HG02970 (cell line): ENCODE measurements at regions not wholly inside any gene's neighbourhood (a gene's known extent, or its start where the extent isn't known, plus 50 kb on each side); places are given as distances from the start of the nearest gene placed in this dataset.
"Not testable (repeated sequence)": the region's sequence is repeated elsewhere in the genome, so short reads cannot be mapped to it uniquely, and the experiment has no call there.

ENCODE experiments used
- ATAC-seq: cut with Tn5 transposase; IDR thresholded peaks from one replicate; pipeline ENCODE4 v1.9.1; 2021; ENCODE audit warnings: mild to moderate bottlenecking, moderate library complexity, moderate number of reproducible peaks; ENCODE audit not compliant: unreplicated experiment, low FRiP score

GRCh38 chr10:131576341-131577177, 265.0 kb upstream of the TCERG1L start:
- no peak for ATAC-seq

- ATAC-seq: no peak
These were observed 265.6 kb upstream of the TCERG1L start for GRCh38 chr10:131577178-131577555.

DNA sequence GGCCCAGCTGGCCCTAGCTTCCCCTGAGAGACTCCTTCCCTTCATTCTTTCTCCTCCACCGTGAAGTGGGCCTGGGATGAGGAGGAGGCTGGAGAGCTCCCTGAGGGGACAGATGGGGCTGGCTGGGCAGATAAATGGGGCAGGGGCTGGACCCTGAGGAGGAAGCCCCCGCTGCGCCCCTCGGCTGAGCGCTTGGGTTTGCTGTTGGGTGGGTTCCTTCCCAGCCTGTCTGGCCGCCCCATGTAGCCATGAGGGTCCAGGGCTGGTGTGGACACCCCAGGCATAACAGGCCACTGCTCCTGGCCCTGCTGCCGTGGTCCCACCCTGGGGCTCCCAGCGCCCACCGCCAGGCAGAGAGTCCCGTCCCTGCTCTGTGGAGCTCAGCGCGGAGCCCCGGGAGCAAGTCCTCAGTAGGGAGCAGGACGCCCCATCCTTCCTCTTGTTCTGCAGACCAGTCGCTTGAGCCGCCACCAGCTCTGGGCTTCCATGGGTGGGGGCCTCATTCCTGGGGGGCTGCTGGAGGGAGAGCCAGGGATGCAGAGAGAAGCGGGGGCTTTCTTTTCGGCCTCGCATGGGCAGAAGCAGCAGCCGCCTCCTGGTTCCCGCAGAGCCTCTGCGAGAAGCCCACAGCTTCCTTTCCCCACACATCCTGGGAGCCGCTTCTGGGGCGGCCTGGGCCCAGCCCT, 266.4 kb upstream of the TCERG1L start:
- ATAC-seq: no peak

DNA sequence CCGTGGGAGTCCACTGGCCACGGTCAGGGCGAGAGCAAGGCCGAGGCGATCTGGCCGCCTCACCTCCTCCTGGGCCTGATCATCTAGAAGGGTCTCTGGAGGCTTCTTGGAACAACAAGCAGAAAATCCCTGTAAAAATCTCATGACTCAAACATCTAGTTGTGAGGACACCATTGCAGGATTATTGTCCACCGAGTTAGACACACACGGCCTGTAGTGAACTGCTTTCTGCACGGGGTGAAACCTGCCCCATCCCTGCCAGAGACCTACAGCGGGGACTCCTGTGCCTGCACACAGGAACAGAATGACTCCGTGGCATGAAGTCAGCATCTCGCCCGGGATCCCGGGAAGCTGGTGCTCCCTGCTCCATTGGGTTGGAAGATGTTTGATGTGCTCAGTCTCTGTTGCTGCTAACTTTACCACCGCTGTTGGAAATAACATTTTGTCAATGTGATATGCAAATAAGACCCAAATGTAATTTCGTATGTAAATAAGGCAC, 267.0 kb upstream of the TCERG1L start:
- no peak for ATAC-seq

GRCh38 chr10:131579251-131580071, 267.9 kb upstream of the TCERG1L start:
- no peak for ATAC-seq

- no peak for ATAC-seq
These were observed 268.6 kb upstream of the TCERG1L start for GRCh38 chr10:131580076-131580652.

DNA sequence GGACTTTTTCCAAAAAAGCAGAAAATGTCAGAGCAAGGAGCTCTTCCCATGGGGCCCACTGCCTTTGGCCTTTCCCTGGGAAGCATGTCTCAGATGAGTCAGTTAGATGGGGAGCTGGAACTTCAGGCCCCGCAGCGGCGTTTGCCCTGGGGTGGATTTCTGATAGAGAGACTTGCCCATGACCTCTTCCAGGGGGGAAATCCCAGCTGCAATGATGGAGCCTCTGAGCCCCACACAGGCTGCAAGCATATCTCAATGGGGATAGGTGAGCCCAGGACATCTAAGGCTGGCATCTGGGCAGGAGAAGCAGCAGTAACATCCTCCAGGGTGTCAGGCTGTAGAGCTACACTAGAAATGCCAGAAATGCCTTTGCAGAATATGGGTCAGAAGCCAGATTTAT, 269.2 kb upstream of the TCERG1L start:
- no peak for ATAC-seq

- not testable (repeated sequence) for ATAC-seq
These were observed 270.0 kb upstream of the TCERG1L start for GRCh38 chr10:131581547-131581946.

DNA sequence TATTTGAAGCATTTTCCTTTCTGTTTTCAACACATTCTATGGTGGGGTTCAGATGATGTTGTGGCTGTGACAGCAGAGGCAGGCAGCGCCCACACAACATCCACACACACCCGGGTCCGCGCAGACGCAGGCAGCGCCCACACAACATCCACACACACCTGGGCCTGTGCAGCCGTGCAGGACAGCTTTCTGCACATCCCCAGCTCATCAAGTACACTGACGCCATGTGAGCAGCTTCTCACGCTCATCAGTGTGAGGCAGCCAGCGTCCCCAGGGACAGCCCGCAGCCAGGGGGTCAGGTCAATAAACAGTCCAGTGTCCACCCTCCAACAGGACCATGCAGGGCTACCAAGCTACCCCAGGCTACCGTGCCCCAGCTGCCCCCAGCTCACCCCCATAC, 272.8 kb upstream of the TCERG1L start:
- no peak for ATAC-seq

GRCh38 chr10:131585761-131586160, 274.2 kb upstream of the TCERG1L start:
- no peak for ATAC-seq

- ATAC-seq: no peak
These were observed 275.4 kb upstream of the TCERG1L start for GRCh38 chr10:131586958-131587357.

- no peak for ATAC-seq
These were observed 276.6 kb upstream of the TCERG1L start for GRCh38 chr10:131587976-131588680.

DNA sequence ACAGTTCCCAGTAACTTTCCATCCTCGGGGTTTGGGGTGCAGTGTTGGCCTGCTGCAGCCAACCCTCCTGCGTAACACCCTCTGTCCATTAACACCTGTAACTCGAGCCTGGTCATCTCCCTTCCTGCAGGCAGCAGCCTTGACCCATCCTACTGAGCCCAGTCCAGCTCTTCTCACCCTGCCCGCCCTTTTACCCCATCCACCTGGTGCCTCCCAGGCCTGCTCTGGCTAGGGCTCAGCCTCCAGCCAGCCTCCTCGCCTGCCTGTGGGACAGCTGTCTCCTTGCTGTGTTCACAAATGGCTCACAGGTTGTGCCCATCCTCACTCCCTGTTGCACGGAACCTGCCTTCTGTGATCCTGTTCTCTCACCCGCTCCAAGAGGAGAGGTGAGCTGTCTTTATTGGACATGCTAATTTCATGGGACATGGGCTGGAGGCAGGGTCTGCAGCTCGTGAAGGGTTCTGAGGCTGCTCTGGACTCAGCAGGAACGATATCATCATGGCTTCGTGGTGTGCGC, 277.2 kb upstream of the TCERG1L start:
- ATAC-seq: no peak

- no peak for ATAC-seq
These were observed 279.0 kb upstream of the TCERG1L start for GRCh38 chr10:131590567-131590966.

DNA sequence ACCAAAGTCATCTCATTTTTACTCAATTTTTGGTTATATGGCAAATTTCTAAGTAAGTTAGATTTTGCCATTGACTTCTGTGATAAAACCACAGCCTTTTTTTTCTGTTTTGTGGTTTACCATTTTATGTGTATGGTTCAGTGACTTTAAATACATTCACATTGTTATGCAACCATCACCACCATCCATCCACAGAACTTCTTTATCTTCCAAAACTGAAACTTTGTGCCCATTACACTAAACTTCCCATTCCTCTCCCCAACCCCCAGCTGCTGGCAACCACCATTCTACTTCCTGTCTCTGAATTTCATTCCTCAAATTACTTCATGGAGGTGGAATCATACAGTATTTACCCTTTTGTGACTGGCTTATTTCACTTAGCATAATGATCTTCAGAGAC, 280.4 kb upstream of the TCERG1L start:
- no peak for ATAC-seq

GRCh38 chr10:131609176-131609575, 291.6 kb upstream of the PPP2R2D start:
- ATAC-seq: no peak

DNA sequence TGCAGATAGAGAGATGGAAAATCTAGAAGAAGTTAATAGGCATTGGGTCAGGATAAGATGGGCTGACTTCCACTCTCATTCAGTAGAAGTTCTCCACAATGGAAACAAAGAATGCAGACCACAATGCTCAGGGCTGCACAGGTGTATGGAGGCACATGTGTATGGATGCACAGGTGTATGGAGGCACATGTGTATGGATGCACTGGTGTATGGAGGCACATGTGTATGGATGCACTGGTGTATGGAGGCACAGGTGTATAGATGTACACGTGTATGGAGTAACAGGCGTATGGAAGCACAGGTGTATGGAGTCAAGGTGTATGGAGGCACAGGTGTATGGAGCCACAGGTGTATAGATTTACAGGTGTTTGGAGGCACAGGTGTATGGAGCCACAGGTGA, 285.7 kb upstream of the PPP2R2D start:
- ATAC-seq: no peak

- no peak for ATAC-seq
These were observed 284.8 kb upstream of the PPP2R2D start for GRCh38 chr10:131616040-131616439.

GRCh38 chr10:131617113-131617858, 283.5 kb upstream of the PPP2R2D start:
- no peak for ATAC-seq
